Stimulated activated CD4-positive, alpha-beta T cell treated with anti-CD3 and anti-CD28 coated beads, TNF-alpha, amount 100 ng/mL, for 24 hours (primary cell): ENCODE measurements at regions not wholly inside any gene's neighbourhood (a gene's known extent, or its start where the extent isn't known, plus 50 kb on each side); places are given as distances from the start of the nearest gene placed in this dataset.

Source experiments
- DNase-seq, 3 experiments: peaks; one replicate each; pipeline ENCODE4 v3.0.0-alpha.2; 2020; ENCODE audit warnings: low read depth in 3 of 3

GRCh38 chr6:140138311-140139010 is 764.0 kb upstream of the CITED2 start:
- DNase-seq = no peak

DNA sequence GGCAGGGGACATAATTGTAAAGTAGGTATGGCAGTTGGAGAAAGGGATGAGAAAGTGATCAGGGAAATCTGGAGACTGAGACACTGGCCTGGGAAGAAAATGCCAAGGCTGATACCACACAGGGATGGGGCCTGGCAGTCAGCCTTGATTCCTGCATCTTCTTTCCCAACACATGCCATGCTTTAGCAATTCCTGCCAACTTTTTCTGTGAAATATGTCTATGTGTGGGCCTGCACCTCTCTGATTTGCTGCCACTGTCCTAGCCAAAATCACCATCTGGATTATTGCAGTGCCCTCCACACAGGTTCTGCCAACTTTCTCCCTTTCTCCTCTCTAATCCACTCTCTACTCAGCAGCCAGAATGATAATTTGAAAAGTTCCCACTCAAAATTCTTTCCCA is 759.8 kb upstream of the CITED2 start:
- no peak for DNase-seq

DNA sequence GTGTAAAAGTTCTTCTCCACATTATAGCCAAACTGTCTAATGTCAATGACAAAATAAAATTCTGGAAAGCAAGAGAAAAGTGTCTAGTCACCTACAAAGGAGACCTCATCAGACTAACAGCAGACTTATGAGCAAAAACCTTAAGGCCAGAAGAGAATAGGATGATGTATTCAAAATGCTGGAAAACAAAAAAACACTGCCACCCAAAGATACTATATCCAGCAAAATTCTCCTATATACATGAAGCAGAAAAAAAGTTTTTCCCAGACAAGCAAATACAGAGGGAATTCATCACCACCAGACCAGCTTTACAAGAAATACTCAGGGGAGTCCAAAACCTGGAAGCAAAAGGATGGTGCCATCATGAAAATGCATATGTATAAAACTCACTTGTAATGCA is 755.6 kb upstream of the CITED2 start:
- DNase-seq = no peak

DNA sequence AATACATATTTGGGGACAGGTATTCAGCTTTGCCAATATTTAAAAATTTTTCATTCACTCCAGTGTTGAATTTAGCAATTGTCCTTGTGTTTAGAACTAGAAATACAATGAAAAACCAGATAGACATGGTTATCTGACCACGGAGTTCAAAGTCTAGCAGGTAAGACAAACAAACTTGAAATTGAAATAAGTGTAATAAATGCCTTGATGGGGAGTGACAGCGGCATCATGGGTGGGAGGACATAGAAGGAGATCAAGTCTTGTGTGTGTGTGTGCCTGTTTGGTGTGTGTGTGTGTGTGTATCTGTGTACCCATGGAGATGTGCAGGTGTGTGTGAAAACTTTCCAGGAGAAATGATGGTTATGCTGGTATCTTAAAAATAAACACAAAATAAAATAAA is 750.0 kb upstream of the CITED2 start:
- no peak for DNase-seq

GRCh38 chr6:140108167-140108566 is 733.7 kb upstream of the CITED2 start:
- no peak for DNase-seq

GRCh38 chr6:140107216-140107615 is 732.8 kb upstream of the CITED2 start:
- no peak for DNase-seq

GRCh38 chr6:140105857-140106256 is 731.4 kb upstream of the CITED2 start:
- DNase-seq = no peak

- DNase-seq = no peak
Observed at GRCh38 chr6:140105241-140105640, 730.8 kb upstream of the CITED2 start.

- DNase-seq = no peak
Observed at GRCh38 chr6:140101818-140102217, 727.4 kb upstream of the CITED2 start.

- no peak for DNase-seq
Observed at GRCh38 chr6:140101367-140101766, 726.9 kb upstream of the CITED2 start.

GRCh38 chr6:140095532-140095931 is 721.1 kb upstream of the CITED2 start:
- no peak for DNase-seq

DNA sequence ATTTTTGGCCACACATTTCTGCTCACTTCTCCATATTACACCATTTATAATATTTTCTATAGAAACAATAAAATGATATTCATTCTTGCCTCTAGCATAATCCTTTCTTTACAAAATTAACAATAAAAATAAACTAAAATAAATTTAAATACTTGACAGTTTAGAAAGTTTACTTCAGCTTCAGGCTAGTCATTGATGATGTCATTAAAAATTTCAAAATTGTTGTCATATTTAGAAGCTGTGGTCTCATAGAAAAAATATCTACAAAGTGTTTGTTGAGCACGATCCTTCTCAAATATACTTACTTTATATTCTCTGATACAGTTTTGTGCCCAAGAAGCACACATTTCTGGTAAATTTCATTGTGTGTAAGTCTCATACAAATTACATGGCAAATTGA is 717.4 kb upstream of the CITED2 start:
- no peak for DNase-seq

- no peak for DNase-seq
Observed at GRCh38 chr6:140090871-140091270, 716.4 kb upstream of the CITED2 start.

GRCh38 chr6:140083375-140083774 is 708.9 kb upstream of the CITED2 start:
- no peak for DNase-seq

- no peak for DNase-seq
Observed at GRCh38 chr6:140082867-140083297, 708.4 kb upstream of the CITED2 start.

- no peak for DNase-seq
Observed at GRCh38 chr6:140079328-140079727, 704.9 kb upstream of the CITED2 start.

DNA sequence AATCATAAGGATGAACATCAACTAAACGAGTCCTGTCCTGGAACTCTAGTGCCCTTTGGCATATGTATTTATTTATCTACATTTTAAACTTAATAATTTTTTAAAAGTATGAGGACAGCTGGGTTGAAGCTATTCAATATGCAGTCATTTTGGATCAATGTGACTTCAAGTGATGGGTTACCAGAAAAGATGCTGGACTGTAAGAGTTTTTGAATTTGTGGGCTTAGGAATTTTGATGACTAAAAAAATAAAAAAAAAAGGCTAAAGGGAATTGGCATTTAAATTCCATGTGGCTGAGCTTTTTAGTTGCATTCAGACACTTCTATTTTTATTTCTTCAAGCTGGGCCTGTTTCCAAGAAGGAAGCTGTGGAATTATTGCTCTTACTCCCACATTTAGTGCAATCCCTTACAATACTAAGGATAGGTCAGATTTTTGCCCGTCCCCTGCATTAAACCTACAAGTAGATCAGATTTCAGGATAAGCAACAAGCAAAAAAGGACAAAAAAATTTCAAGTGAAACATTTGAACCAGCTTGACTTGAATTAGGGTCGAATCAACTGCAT is 704.2 kb upstream of the CITED2 start:
- DNase-seq = no peak

DNA sequence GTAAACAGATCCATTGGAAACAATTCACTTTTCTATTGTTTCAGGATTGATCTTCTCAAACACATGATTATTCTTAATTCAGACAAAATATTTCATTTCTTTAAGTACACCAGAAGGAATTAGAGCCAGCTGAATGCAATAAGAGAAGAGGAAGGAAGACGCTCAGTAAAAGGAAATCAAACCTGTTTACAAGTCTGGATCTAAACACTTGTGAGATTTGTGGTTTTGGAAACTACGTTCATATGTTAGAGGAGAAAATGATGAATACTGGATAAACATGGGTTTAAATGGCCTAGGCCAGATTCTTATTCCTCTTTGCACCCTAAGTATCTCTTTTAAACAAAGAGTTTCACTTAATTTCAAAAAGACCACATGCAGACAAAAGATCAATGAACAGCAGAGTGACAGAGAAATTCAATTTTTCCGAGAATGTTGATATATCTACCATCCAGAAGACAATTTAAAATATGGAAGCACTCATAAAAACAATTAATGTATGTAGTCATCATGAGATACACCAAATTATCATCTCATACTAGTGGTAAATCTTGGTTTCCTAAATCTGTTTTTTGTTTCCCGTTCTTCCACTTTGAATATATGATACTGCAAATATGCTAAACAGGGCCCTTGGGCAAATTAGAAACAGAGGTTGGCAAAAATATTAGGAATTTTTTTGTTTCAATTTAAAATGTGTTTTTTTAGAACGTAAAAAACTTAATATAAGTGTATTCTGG is 703.5 kb upstream of the CITED2 start:
- no peak for DNase-seq

- no peak for DNase-seq
Observed at GRCh38 chr6:140076105-140076504, 701.7 kb upstream of the CITED2 start.

GRCh38 chr6:140073456-140073855 is 699.0 kb upstream of the CITED2 start:
- DNase-seq = no peak

DNA sequence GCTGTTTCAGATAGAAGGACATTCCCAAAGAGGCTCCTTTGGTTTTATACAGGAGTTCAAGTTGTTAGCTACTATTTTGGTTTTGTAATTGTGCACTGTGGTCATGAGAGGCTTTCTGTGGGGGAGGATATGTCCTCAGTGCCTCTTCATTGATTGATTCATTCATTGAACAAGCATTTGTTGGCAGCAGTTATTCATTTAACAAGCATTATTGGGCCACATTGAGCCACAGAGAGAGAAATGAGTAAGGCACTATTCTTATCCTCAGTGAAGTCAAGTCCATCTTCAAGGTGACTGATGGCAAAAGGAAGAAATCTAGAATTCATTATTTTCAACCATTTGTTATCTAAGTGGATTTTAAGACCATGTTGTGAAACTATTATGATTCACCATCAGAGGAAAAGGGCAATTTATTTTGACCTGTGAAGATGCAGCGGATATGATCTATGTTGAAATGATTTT is 697.2 kb upstream of the CITED2 start:
- DNase-seq = no peak

DNA sequence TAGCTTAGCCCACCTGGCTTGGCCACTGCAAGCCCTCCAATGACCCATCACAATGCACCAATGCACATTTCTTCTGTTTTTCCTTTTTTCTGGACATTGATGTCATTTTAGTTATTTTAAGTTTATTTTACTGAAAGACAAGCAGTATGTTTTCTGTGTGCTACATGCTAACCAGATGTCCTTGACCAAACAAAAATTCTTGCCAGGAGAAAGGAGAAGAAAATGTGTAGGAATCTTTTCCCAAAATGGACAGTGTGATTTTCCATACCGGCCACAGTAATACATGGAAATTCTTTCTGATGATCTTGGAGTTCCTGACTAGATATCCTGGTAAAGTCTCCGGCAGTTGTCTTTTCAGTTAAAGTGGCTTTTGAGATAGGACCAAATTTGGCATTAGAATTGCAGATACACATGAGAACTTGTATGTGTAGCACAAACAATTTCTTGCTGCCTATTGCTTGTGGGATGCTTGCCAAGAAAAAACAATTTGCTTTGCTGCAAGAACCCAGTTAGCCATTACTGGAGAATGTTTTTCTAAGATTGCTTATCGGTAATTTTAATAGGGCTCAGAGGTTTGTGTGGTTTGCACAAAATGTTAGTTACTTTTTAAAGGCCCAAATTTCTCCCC is 696.5 kb upstream of the CITED2 start:
- DNase-seq = no peak

DNA sequence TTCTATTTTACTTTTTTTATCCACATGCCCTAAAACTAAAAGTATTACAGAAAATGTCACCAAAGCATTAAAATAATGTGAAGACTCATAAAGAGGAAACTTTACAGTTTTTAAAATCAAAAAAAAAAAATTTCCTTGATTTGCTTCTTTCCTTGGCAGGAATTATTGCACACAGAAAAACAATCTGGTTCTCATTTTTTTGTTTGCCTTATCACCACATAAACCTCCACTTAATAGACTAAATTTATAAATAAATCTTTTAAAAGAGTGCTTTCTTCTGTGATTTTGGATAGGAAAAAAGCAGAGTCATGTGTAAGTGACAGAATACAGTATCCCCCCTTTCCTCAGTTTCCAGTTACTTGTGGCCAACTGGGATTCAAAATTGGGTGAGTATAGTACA is 695.1 kb upstream of the CITED2 start:
- no peak for DNase-seq
